Neuronal stem cell (in vitro differentiated cells): ENCODE measurements at regions not wholly inside any gene's neighbourhood (a gene's known extent, or its start where the extent isn't known, plus 50 kb on each side); places are given as distances from the start of the nearest gene placed in this dataset.

Experiments
- DNase-seq: peaks from one replicate; pipeline ENCODE4 v3.0.0-alpha.2; 2013; ENCODE audit warnings: low spot score
- H2AFZ ChIP-seq: one replicate; pipeline ENCODE4 v1.6.1; 2013; ENCODE audit warnings: mild to moderate bottlenecking, low read length, inconsistent platforms
- H2AK5ac ChIP-seq: 2 replicates; pipeline ENCODE4 v1.6.1; 2013; ENCODE audit warnings: low read depth, mild to moderate bottlenecking, inconsistent platforms, low read length, moderate library complexity, mixed read lengths
- H2BK120ac ChIP-seq: 2 replicates; pipeline ENCODE4 v1.6.1; 2013; ENCODE audit warnings: low read depth, mild to moderate bottlenecking, inconsistent platforms, low read length, moderate library complexity, mixed read lengths
- H2BK12ac ChIP-seq: one replicate; pipeline ENCODE4 v1.6.1; 2013; ENCODE audit warnings: low read length, inconsistent platforms
- H2BK15ac ChIP-seq: 2 replicates; pipeline ENCODE4 v1.6.1; 2013; ENCODE audit warnings: mild to moderate bottlenecking, low read length, inconsistent platforms, mixed read lengths
- H2BK5ac ChIP-seq: one replicate; pipeline ENCODE4 v1.6.1; 2013; ENCODE audit warnings: inconsistent platforms, mild to moderate bottlenecking, low read length, moderate library complexity
- H3K14ac ChIP-seq: one replicate; pipeline ENCODE4 v1.6.1; 2013; ENCODE audit warnings: low read length, inconsistent platforms
- H3K18ac ChIP-seq: 2 replicates; pipeline ENCODE4 v1.6.1; 2013; ENCODE audit warnings: low read length, inconsistent platforms
- H3K23ac ChIP-seq: 2 replicates; pipeline ENCODE4 v1.6.1; 2013; ENCODE audit warnings: low read depth, mild to moderate bottlenecking, mixed read lengths, low read length, inconsistent platforms; ENCODE audit not compliant: poor library complexity
- H3K27ac ChIP-seq: replicated peaks from 3 replicates; pipeline ENCODE4 v1.5.1; 2013; ENCODE audit warnings: low read length, inconsistent platforms
- H3K27me3 ChIP-seq, 3 experiments: 2 replicates each; pipeline ENCODE4 v1.6.1; 2013; ENCODE audit warnings: low read length in 3 of 3, mild to moderate bottlenecking in 2 of 3, inconsistent platforms in 1 of 3, low read depth in 1 of 3, mixed read lengths in 1 of 3, moderate library complexity in 1 of 3; ENCODE audit not compliant: control insufficient read depth in 3 of 3, insufficient read depth in 3 of 3
- H3K36me3 ChIP-seq, 2 donors: replicated peaks in 1 of 2; 2 replicates each; pipeline ENCODE4 v1.6.1; 2013; ENCODE audit warnings: low read length in 2 of 2; ENCODE audit not compliant: control insufficient read depth in 2 of 2, insufficient read depth in 2 of 2
- H3K4ac ChIP-seq: 2 replicates; pipeline ENCODE4 v1.6.1; 2013; ENCODE audit warnings: inconsistent platforms, mild to moderate bottlenecking, low read length, moderate library complexity
- H3K4me1 ChIP-seq, 2 donors: 1 replicate in 1 of 2; 2 replicates in 1 of 2; pipeline ENCODE4 v1.6.1; 2013; ENCODE audit warnings: low read length in 2 of 2, low read depth in 1 of 2; ENCODE audit not compliant: control insufficient read depth in 2 of 2, insufficient read depth in 1 of 2
- H3K4me2 ChIP-seq: one replicate; pipeline ENCODE4 v1.6.1; 2013; ENCODE audit warnings: mild to moderate bottlenecking, low read length, inconsistent platforms; ENCODE audit not compliant: insufficient read depth, poor library complexity, severe bottlenecking
- H3K4me3 ChIP-seq, 2 donors: 2 replicates each; pipeline ENCODE4 v1.5.1; 2013; ENCODE audit warnings: low read length in 2 of 2, mild to moderate bottlenecking in 2 of 2, inconsistent platforms in 1 of 2, moderate library complexity in 1 of 2
- H3K79me1 ChIP-seq: one replicate; pipeline ENCODE4 v1.6.1; 2013; ENCODE audit warnings: low read depth, mild to moderate bottlenecking, inconsistent platforms, low read length, moderate library complexity
- H3K9ac ChIP-seq: one replicate; pipeline ENCODE4 v1.6.1; 2013; ENCODE audit warnings: mild to moderate bottlenecking, low read depth, low read length, inconsistent platforms; ENCODE audit not compliant: poor library complexity
- H3K9me3 ChIP-seq, 2 donors: replicated peaks in 1 of 2; 2 replicates each; pipeline versions ENCODE3 to v1.6.1; 2013; ENCODE audit warnings: low read length in 2 of 2, mild to moderate bottlenecking in 2 of 2, inconsistent platforms in 1 of 2, low read depth in 1 of 2, mixed read lengths in 1 of 2, moderate library complexity in 1 of 2; ENCODE audit not compliant: control insufficient read depth in 2 of 2, insufficient read depth in 1 of 2
- H4K8ac ChIP-seq: one replicate; pipeline ENCODE4 v1.6.1; 2013; ENCODE audit warnings: low read depth, mild to moderate bottlenecking, inconsistent platforms, low read length, moderate library complexity
- H4K91ac ChIP-seq: one replicate; pipeline ENCODE4 v1.6.1; 2013; ENCODE audit warnings: low read length, low read depth, mild to moderate bottlenecking, inconsistent platforms; ENCODE audit not compliant: poor library complexity
- WGBS, 2 donors: extraction: QIAGEN DNeasy Blood & Tissue Kit; methylation state at CpG; one replicate each; pipeline ENCODE4 v1.1.7; 2013; ENCODE audit warnings: missing lambda C conversion rate in 2 of 2, mixed read lengths in 1 of 2; ENCODE audit not compliant: insufficient read length in 2 of 2, insufficient replicate concordance in 1 of 2; ENCODE audit errors: extremely low coverage in 2 of 2; 5-methylcytosine and 5-hydroxymethylcytosine counted together

DNA sequence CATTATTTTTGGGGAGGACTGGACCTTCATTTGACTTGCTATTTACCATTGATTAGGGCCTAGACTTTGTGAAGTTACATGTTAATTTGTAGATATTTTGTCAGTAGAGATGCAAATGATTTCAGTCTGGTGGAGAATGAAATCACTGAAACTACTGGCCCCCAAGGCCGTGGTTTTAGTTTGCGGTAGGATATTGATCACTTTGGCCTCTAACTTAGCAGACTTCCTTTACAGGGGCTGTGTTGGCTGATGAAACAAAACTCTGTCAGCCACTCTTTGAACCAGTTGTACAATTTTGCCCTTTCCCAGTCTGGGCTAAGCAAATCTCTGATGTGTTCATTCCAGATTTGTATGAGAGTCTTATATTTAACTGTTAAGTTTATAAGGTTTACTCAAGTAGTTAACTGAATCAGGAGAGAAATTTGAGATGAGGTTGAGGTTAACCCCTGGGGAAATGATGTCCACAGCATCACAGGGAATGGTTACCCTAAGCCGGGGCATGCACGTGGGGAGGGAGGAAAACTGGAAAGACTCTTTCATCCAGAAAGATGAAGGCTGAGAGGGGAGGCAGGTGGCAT lies 105.7 kb upstream of the INSIG1 start:
- no peak overlapping the region for H3K4me3 ChIP-seq
- H3K4ac ChIP-seq, result no peak overlapping the region
- no CpG with 5 or more reads among the region's 4 CpGs for WGBS, 2 donors

DNA sequence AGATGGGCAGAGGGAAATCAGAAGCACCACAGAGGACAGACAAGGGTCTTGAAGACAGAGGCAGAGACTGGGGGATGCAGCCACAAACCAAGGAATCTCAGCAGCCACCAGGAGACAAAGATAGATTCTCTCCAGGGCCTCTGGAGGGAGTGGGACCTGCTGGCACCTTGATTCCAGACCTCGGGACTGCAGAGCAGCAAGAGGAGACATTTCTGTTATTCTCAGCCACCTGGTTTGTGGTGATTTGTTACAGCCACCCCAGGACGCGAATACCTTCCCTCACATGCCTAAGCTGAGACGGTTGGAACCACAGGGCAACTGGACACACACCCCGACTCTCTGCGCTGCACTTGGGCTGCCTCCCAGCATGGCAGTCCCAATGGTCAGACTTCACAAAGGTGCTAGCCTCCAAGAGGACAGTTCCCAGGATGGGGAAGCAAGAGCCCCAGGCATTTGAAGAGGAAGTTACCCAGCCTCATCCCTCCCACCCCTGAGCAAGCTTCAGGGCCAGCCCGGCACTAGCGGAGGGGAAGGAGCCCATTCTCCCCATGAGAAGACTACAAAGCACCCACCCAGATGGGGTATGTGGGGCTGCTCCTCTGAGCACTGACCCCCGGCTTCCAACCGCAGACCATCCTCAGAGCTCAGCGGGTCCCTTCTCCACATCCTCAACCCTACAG lies 104.6 kb upstream of the INSIG1 start:
- Histone ChIP-seq H3K79me1 (no peaks in the 10 kb centered on the region), H3K27me3 (peaks cover 0 to 18% (median 0%) of the 10 kb centered on the region in 3 experiments), H3K4me1 (peaks cover 0 to 6% of the 10 kb centered on the region in 2 donors), H3K36me3 (no peaks in the 10 kb centered on the region), H3K9me3 (peaks cover 3 to 12% of the 10 kb centered on the region in 2 donors), H3K23ac (peak overlapping the region; percentile 38), H3K9ac (no peak overlapping the region), H3K4me2 (no peak overlapping the region), H4K91ac (no peak overlapping the region), H2AK5ac (peak overlapping the region; percentile 65), H2BK5ac (no peak overlapping the region), H3K14ac (no peak overlapping the region), H3K4me3 (no peak overlapping the region), H2BK15ac (peak overlapping the region; percentile 80), H2AFZ (no peak overlapping the region), H2BK12ac (no peak overlapping the region), H3K4ac (no peak overlapping the region), H4K8ac (no peak overlapping the region), H3K18ac (no peak overlapping the region), H3K27ac (no peak overlapping the region), H2BK120ac (no peak overlapping the region)
- DNase-seq, result no peak
- no CpG with 5 or more reads among the region's 11 CpGs for WGBS, 2 donors

More for the DNA sequence above, 105.7 kb upstream of the INSIG1 start:
- no peaks in the 10 kb centered on the region for H3K36me3 ChIP-seq
- H2AFZ ChIP-seq, result no peak overlapping the region
- H4K8ac ChIP-seq, result no peak overlapping the region
- H3K79me1 ChIP-seq, result no peaks in the 10 kb centered on the region
- H3K14ac ChIP-seq, result no peak overlapping the region
- no peak overlapping the region for H2BK120ac ChIP-seq
- no peak overlapping the region for H2BK5ac ChIP-seq
- no peak overlapping the region for H3K4me2 ChIP-seq
- no peak overlapping the region for H4K91ac ChIP-seq
- peaks cover 0 to 18% (median 0%) of the 10 kb centered on the region in 3 experiments for H3K27me3 ChIP-seq
- H3K23ac ChIP-seq, result no peak overlapping the region
- peaks cover 6 to 12% of the 10 kb centered on the region in 2 donors for H3K9me3 ChIP-seq
- H2BK12ac ChIP-seq, result no peak overlapping the region
- no peak overlapping the region for H2BK15ac ChIP-seq
- no peak overlapping the region for H3K9ac ChIP-seq
- no peak overlapping the region for H2AK5ac ChIP-seq
- no peak overlapping the region for H3K27ac ChIP-seq
- DNase-seq, result no peak
- no peak overlapping the region for H3K18ac ChIP-seq
- H3K4me1 ChIP-seq, result peaks cover 0 to 6% of the 10 kb centered on the region in 2 donors

DNA sequence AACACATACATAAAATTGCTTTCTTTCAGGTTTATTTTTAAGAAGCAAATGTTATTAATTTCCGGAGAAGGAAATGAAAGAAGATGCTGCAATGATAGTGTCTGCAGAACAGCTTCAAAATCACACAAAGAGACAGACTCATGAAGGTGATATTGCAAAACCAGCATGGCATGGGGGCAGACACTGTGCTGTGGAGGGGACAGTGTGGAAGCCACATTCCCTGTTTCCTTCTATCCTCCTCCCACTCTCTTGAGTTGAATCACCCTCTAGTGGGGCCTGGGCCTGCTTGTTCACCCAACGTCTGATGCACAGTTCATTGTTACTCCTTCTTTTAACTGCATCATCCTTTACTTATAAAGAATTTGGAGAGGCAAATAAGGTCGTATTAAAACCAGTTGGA lies 104.0 kb upstream of the INSIG1 start:
- H2BK120ac ChIP-seq, result no peak overlapping the region
- H3K27me3 ChIP-seq, result peaks cover 0 to 18% (median 0%) of the 10 kb centered on the region in 3 experiments
- no peak overlapping the region for H3K23ac ChIP-seq
- no peak overlapping the region for H3K14ac ChIP-seq
- H2AFZ ChIP-seq, result no peak overlapping the region
- H4K8ac ChIP-seq, result no peak overlapping the region
- no peak overlapping the region for H2AK5ac ChIP-seq
- no peak overlapping the region for H3K4ac ChIP-seq
- peaks cover 0 to 6% of the 10 kb centered on the region in 2 donors for H3K4me1 ChIP-seq
- no peaks in the 10 kb centered on the region for H3K79me1 ChIP-seq
- H3K9me3 ChIP-seq, result peaks cover 4 to 12% of the 10 kb centered on the region in 2 donors
- H3K9ac ChIP-seq, result no peak overlapping the region
- no peak for DNase-seq
- no peak overlapping the region for H4K91ac ChIP-seq
- WGBS, 2 donors, result no CpG with 5 or more reads among the region's 3 CpGs
- H2BK15ac ChIP-seq, result no peak overlapping the region
- H3K27ac ChIP-seq, result no peak overlapping the region
- no peaks in the 10 kb centered on the region for H3K36me3 ChIP-seq
- H2BK5ac ChIP-seq, result no peak overlapping the region
- peak overlapping the region; percentile 59 for H3K18ac ChIP-seq
- H2BK12ac ChIP-seq, result no peak overlapping the region
- H3K4me2 ChIP-seq, result no peak overlapping the region
- no peak overlapping the region for H3K4me3 ChIP-seq

GRCh38 chr7:155194382-155195140 lies 103.1 kb upstream of the INSIG1 start:
- WGBS, 2 donors, result no CpG with 5 or more reads among the region's 18 CpGs
- H2BK12ac ChIP-seq, result no peak overlapping the region
- peaks cover 0 to 6% of the 10 kb centered on the region in 2 donors for H3K4me1 ChIP-seq

More at GRCh38 chr7:155194382-155195140, 103.1 kb upstream of the INSIG1 start:
- Histone ChIP-seq H3K9ac (no peak overlapping the region), H2AK5ac (peak overlapping the region; percentile 20), H2BK15ac (no peak overlapping the region), H3K27ac (no peak overlapping the region), H2BK5ac (no peak overlapping the region), H3K23ac (peak overlapping the region; percentile 45), H3K36me3 (no peaks in the 10 kb centered on the region), H3K18ac (peak overlapping the region; percentile 3), H3K4ac (no peak overlapping the region), H3K79me1 (no peaks in the 10 kb centered on the region), H3K27me3 (peaks cover 0 to 18% (median 0%) of the 10 kb centered on the region in 3 experiments), H4K8ac (no peak overlapping the region), H4K91ac (no peak overlapping the region), H2AFZ (no peak overlapping the region), H2BK120ac (no peak overlapping the region), H3K4me3 (no peak overlapping the region), H3K4me2 (no peak overlapping the region), H3K14ac (peak overlapping the region; percentile 72), H3K9me3 (peaks cover 4 to 12% of the 10 kb centered on the region in 2 donors)
- no peak for DNase-seq
